IPS-NIHi7 (cell line): ENCODE measurements at regions not wholly inside any gene's neighbourhood (a gene's known extent, or its start where the extent isn't known, plus 50 kb on each side); places are given as distances from the start of the nearest gene placed in this dataset.

Experiments used
- DNase-seq: peaks from one replicate; pipeline ENCODE4 v3.0.0; 2012; ENCODE audit warnings: mixed read lengths; ENCODE audit errors: extremely low spot score

- no peak for DNase-seq
Measured at GRCh38 chr4:79027656-79028055, 88.4 kb upstream of the PAQR3 start.

GRCh38 chr4:79025170-79025569 is 85.9 kb upstream of the PAQR3 start:
- no peak for DNase-seq

GRCh38 chr4:79023799-79024770 is 84.8 kb upstream of the PAQR3 start:
- DNase-seq = no peak

- no peak for DNase-seq
Measured at GRCh38 chr4:79022529-79022928, 83.3 kb upstream of the PAQR3 start.

- DNase-seq = no peak
Measured at GRCh38 chr4:79017481-79017880, 78.2 kb upstream of the PAQR3 start.

GRCh38 chr4:79016878-79017277 is 77.6 kb upstream of the PAQR3 start:
- no peak for DNase-seq

GRCh38 chr4:79015411-79015810 is 76.2 kb upstream of the PAQR3 start:
- DNase-seq = no peak

- no peak for DNase-seq
Measured at GRCh38 chr4:79014230-79014629, 75.0 kb upstream of the PAQR3 start.

- DNase-seq = no peak
Measured at GRCh38 chr4:79013756-79014155, 74.5 kb upstream of the PAQR3 start.

- DNase-seq = no peak
Measured at GRCh38 chr4:78990938-78991810, 51.9 kb upstream of the PAQR3 start.

- DNase-seq = no peak
Measured at GRCh38 chr4:78989697-78990270, 50.5 kb upstream of the PAQR3 start.
